ENCODE measurements at regions not wholly inside any gene's neighbourhood (a gene's known extent, or its start where the extent isn't known, plus 50 kb on each side); places are given as distances from the start of the nearest gene placed in this dataset.

GRCh38 chr1:102546251-102546650 lies 549.5 kb upstream of the OLFM3 start:
- Histone ChIP-seq H3K9me2 (ENCODE audit: insufficient read depth, low read length) (no peaks in the 10 kb centered on the region), H3K36me3 (ENCODE audit: insufficient read depth, low read length) (no peaks in the 10 kb centered on the region), H3K27ac (ENCODE audit: low read depth, low read length, poor library complexity, severe bottlenecking) (no peak overlapping the region), H2AFZ (ENCODE audit: low read length) (no peak overlapping the region), H3K4me2 (ENCODE audit: low read length) (no peak overlapping the region), H3K79me2 (ENCODE audit: insufficient read depth, low read depth, low read length) (no peaks in the 10 kb centered on the region), H4K20me1 (ENCODE audit: insufficient read depth, low read length) (no peaks in the 10 kb centered on the region), H3K9me3 (ENCODE audit: low read length) (no peaks in the 10 kb centered on the region), H3K4me3 (ENCODE audit: low read depth, low read length, poor library complexity, severe bottlenecking) (no peak overlapping the region), H3K4me1 (ENCODE audit: insufficient read depth, low read length, poor library complexity, severe bottlenecking) (no peaks in the 10 kb centered on the region)
- CTCF ChIA-PET (ENCODE audit: unreplicated experiment), result no interaction called here
- no TSS peak for BruUV-seq (replicated peaks)
- DNase-seq (ENCODE audit: low spot score), result no peak
- POLR2A ChIA-PET, result no interaction called here
- intact Hi-C loops (cut with micrococcal nuclease; ENCODE audit: unreplicated experiment), result no loop called here
- no peak for TF ChIP-seq EZH2phosphoT487 (IDR thresholded peaks at IDR 0.05; ENCODE audit: borderline replicate concordance, low read depth, low read length)
- no peak for TF ChIP-seq CTCF (conservative IDR thresholded peaks at IDR 0.05; ENCODE audit: low read length)

- ChIA-PET CTCF (ENCODE audit: unreplicated experiment) (no interaction called here), POLR2A (no interaction called here)
- Histone ChIP-seq H3K79me2 (ENCODE audit: insufficient read depth, low read depth, low read length) (no peaks in the 10 kb centered on the region), H3K9me3 (ENCODE audit: low read length) (no peaks in the 10 kb centered on the region), H3K4me1 (ENCODE audit: insufficient read depth, low read length, poor library complexity, severe bottlenecking) (no peaks in the 10 kb centered on the region), H2AFZ (ENCODE audit: low read length) (no peak overlapping the region), H3K4me2 (ENCODE audit: low read length) (no peak overlapping the region), H3K4me3 (ENCODE audit: low read depth, low read length, poor library complexity, severe bottlenecking) (no peak overlapping the region), H4K20me1 (ENCODE audit: insufficient read depth, low read length) (no peaks in the 10 kb centered on the region), H3K9me2 (ENCODE audit: insufficient read depth, low read length) (no peaks in the 10 kb centered on the region), H3K27ac (ENCODE audit: low read depth, low read length, poor library complexity, severe bottlenecking) (no peak overlapping the region), H3K36me3 (ENCODE audit: insufficient read depth, low read length) (no peaks in the 10 kb centered on the region)
- BruUV-seq (replicated peaks), result no TSS peak
- intact Hi-C loops (cut with micrococcal nuclease; ENCODE audit: unreplicated experiment), result no loop called here
- TF ChIP-seq EZH2phosphoT487 (IDR thresholded peaks at IDR 0.05; ENCODE audit: borderline replicate concordance, low read depth, low read length), result no peak
- TF ChIP-seq CTCF (conservative IDR thresholded peaks at IDR 0.05; ENCODE audit: low read length), result no peak
- no peak for DNase-seq (ENCODE audit: low spot score)
Observed at GRCh38 chr1:102535829-102536505, 539.2 kb upstream of the OLFM3 start.

DNA sequence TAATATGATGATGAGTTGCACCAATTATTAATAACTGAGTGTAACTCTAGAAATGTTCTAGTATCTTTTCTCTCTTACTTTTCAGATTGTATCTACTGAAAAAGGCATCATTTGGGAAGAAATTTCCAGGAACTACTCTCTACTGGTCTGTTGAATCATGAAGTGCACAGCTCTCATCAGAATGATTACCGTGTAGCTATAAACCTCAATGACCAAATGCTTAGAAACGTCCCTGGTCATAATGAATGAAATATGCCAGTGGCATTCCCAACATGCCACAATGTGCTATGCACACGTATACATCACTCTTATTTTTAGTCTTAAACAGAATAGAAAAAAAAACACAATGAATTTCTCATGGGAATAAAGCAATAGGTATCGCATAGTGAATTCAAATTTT lies 534.3 kb upstream of the OLFM3 start:
- CTCF ChIA-PET (ENCODE audit: unreplicated experiment), result no interaction called here
- TF ChIP-seq EZH2phosphoT487 (IDR thresholded peaks at IDR 0.05; ENCODE audit: borderline replicate concordance, low read depth, low read length) (no peak), CTCF (conservative IDR thresholded peaks at IDR 0.05; ENCODE audit: low read length) (no peak)
- Histone ChIP-seq H4K20me1 (ENCODE audit: insufficient read depth, low read length) (no peaks in the 10 kb centered on the region), H3K9me2 (ENCODE audit: insufficient read depth, low read length) (no peaks in the 10 kb centered on the region), H3K36me3 (ENCODE audit: insufficient read depth, low read length) (no peaks in the 10 kb centered on the region), H3K4me2 (ENCODE audit: low read length) (no peak overlapping the region), H3K9me3 (ENCODE audit: low read length) (no peaks in the 10 kb centered on the region), H3K79me2 (ENCODE audit: insufficient read depth, low read depth, low read length) (no peaks in the 10 kb centered on the region), H3K27ac (ENCODE audit: low read depth, low read length, poor library complexity, severe bottlenecking) (no peak overlapping the region), H2AFZ (ENCODE audit: low read length) (no peak overlapping the region), H3K4me3 (ENCODE audit: low read depth, low read length, poor library complexity, severe bottlenecking) (no peak overlapping the region), H3K4me1 (ENCODE audit: insufficient read depth, low read length, poor library complexity, severe bottlenecking) (no peaks in the 10 kb centered on the region)
- no peak for DNase-seq (ENCODE audit: low spot score)
- POLR2A ChIA-PET, result no interaction called here
- BruUV-seq (replicated peaks), result no TSS peak
- intact Hi-C loops (cut with micrococcal nuclease; ENCODE audit: unreplicated experiment), result no loop called here
